Keratinocyte (primary cell): ENCODE measurements at regions not wholly inside any gene's neighbourhood (a gene's known extent, or its start where the extent isn't known, plus 50 kb on each side); places are given as distances from the start of the nearest gene placed in this dataset.

Experiments used
- CTCF ChIP-seq, 3 experiments: IDR thresholded peaks in 1 of 3; conservative IDR thresholded peaks in 1 of 3; optimal IDR thresholded peaks in 1 of 3; 2 replicates in 2 of 3; 3 replicates in 1 of 3; pipeline versions ENCODE3 to v1.5.1; 2011; ENCODE audit warnings: low read length in 3 of 3, mild to moderate bottlenecking in 3 of 3, moderate library complexity in 2 of 3, control low read depth in 1 of 3, inconsistent platforms in 1 of 3; ENCODE audit not compliant: insufficient read depth in 2 of 3; ENCODE audit errors: extremely low read depth in 1 of 3
- EZH2 ChIP-seq: IDR thresholded peaks from one replicate; pipeline ENCODE4 v1.6.1; 2012; ENCODE audit warnings: inconsistent platforms, mild to moderate bottlenecking, low read length, moderate library complexity

DNA sequence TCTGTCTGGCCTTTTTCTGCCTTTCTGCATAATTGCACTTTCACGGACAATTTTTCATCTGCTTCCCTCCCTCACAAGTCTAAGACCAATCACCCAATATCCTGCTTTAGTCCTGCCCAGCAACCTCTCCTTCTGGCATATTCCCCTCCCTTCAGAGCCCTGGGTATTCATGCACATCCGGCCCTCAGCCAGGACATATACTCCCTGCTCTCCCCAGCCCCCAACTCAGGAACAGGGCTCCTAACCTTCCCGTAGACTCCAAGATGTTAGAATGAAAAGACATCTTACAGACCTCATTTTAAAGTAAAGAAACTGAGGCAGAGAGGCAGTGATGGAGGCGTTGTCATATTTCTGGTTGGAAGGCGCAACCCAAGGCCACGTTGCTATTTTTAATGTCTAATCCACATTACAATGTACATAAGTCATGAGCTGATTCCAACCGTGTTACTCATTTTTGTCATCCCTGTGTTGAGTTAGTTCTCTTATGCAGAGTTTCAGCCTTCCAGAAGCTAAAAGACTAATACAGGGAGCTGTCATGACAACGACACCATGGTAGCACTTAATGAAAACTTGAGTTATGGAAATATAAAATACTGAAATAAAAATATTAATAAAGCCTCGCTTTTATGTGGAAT, 209.2 kb downstream of the TSHZ3 start:
- no peak for TF ChIP-seq EZH2
- TF ChIP-seq CTCF (optimal IDR thresholded peaks at IDR 0.05 in 1 of 3, IDR thresholded peaks at IDR 0.05 in 1 of 3, conservative IDR thresholded peaks at IDR 0.05 in 1 of 3; ENCODE audit: extremely low read depth in 1 of 3, insufficient read depth in 2 of 3, low read length in 3 of 3) = no peak
